Sigmoid colon (tissue), 6 donors: ENCODE measurements at regions not wholly inside any gene's neighbourhood (a gene's known extent, or its start where the extent isn't known, plus 50 kb on each side); places are given as distances from the start of the nearest gene placed in this dataset.
"Not testable (repeated sequence)": the region's sequence is repeated elsewhere in the genome, so short reads cannot be mapped to it uniquely, and the experiment has no call there.

Experiments used
- DNase-seq: peaks from one replicate; pipeline ENCODE4 v3.0.0-alpha.2; 2019
- H3K27ac ChIP-seq, 4 donors: fragments of 200-600 bp; sonication (generic); one replicate each; pipeline ENCODE4 v1.5.1; 2016 to 2019; ENCODE audit warnings: mild to moderate bottlenecking in 1 of 4
- H3K27me3 ChIP-seq, 3 donors: fragments of 200-600 bp; sonication (generic); one replicate each; pipeline ENCODE4 v1.5.1; 2019; ENCODE audit warnings: mild to moderate bottlenecking in 1 of 3
- H3K36me3 ChIP-seq, 4 donors: fragments of 200-600 bp; sonication (generic); one replicate each; pipeline ENCODE4 v1.5.1; 2016 to 2019
- H3K4me1 ChIP-seq, 4 donors: fragments of 200-600 bp; sonication (generic); one replicate each; pipeline ENCODE4 v1.5.1; 2017 to 2019
- H3K4me3 ChIP-seq, 4 donors: fragments of 200-600 bp; sonication (generic); one replicate each; pipeline ENCODE4 v1.5.1; 2017 to 2019; ENCODE audit warnings: mild to moderate bottlenecking in 2 of 4, moderate library complexity in 1 of 4
- H3K9me3 ChIP-seq, 4 donors: fragments of 200-600 bp in 3 of 4; sonication (generic) in 3 of 4; one replicate each; pipeline versions ENCODE4 v1.5.1 to v1.6.1; 2013 to 2019
- EP300 ChIP-seq, 4 donors: sonication (generic); formaldehyde crosslinking; IDR thresholded peaks; one replicate each; pipeline ENCODE4 v1.6.1; 2017; ENCODE audit warnings: antibody characterized with exemption in 4 of 4
- POLR2A ChIP-seq, 2 donors: fragments of 450-650 bp; IDR thresholded peaks; one replicate each; pipeline ENCODE4 v1.6.1; 2016; ENCODE audit warnings: antibody characterized with exemption in 2 of 2, mild to moderate bottlenecking in 2 of 2, moderate library complexity in 2 of 2
- POLR2AphosphoS5 ChIP-seq, 4 donors: sonication (generic); formaldehyde crosslinking; IDR thresholded peaks; one replicate each; pipeline ENCODE4 v1.6.1; 2017; ENCODE audit warnings: antibody characterized with exemption in 4 of 4
- WGBS, 2 donors: extraction: QIAGEN DNeasy Blood & Tissue Kit; methylation state at CpG; one replicate each; pipeline ENCODE4 v1.1.7; 2013; 5-methylcytosine and 5-hydroxymethylcytosine counted together
- intact Hi-C: fragments of 100-400 bp; cut with DNase I; formaldehyde crosslinking; loops from one replicate; pipeline ENCODE4 v1.15.1; 2023
- TF ChIP-seq, protein P1 (sequence below), 4 experiments: fragments of 450-650 bp in 3 of 4; fragments of 200-600 bp in 1 of 4; IDR thresholded peaks; one replicate each; pipeline ENCODE4 v1.5.1; 2016 to 2019; ENCODE audit warnings: antibody characterized with exemption in 4 of 4, mild to moderate bottlenecking in 3 of 4, moderate library complexity in 2 of 4
- donor health status: healthy with polysubstance abuse.
- donor health status: healthy.

DNA sequence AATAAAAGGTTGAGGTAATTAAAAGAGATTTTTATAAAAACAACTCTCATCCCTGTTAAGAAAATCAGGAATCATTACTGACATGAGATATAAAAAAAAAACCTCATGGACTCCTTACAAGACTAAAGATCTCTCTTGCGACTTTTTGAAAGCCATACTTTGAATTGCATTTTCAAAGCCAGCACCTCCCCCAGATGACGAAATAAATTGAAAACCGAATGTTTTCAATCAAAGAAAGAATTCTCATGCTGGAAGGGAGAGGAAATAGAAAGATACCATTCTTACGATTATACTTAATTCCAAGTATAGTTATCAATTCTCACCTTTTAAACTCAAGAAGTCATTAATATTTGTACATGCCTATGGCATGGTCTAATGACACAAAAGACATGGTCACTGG, 452.3 kb downstream of the GJA1 start:
- intact Hi-C loops: no loop called here
- no peaks in the 10 kb centered on the region for H3K9me3 ChIP-seq

DNA sequence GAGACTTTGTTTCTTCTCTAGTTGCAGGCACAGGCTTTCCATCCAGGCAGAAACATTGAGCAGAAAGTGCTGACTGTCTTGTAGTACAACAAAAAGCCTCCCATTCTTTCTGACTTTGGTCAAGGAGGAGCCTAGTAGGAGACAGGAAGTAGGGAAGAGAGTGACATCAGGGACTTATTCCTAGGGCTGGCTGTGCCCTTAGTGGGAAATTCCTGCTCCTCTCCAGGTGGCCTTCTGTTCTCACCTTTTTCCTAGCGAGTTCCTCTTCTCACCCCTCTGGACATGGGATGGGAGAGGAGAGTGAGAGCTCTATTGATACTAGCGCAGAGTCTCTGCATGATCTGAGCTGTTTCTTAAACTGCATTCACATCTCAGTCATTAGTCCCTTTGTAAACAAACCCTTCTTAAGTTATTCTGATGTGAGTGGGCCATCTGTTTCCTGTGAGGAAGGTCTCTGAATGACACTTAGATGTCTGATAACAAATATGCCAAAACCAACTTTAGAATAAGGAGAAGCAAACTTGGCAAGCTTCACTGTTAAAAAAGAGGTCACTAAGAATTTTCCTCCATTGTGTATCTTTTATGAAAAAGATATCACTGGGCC, 455.0 kb downstream of the GJA1 start:
- Histone ChIP-seq H3K27ac (no peak overlapping the region), H3K4me1 (no peaks in the 10 kb centered on the region), H3K4me3 (no peak overlapping the region), H3K36me3 (no peaks in the 10 kb centered on the region), H3K27me3 (no peaks in the 10 kb centered on the region), H3K9me3 (no peaks in the 10 kb centered on the region)
- TF ChIP-seq, protein P1, sequence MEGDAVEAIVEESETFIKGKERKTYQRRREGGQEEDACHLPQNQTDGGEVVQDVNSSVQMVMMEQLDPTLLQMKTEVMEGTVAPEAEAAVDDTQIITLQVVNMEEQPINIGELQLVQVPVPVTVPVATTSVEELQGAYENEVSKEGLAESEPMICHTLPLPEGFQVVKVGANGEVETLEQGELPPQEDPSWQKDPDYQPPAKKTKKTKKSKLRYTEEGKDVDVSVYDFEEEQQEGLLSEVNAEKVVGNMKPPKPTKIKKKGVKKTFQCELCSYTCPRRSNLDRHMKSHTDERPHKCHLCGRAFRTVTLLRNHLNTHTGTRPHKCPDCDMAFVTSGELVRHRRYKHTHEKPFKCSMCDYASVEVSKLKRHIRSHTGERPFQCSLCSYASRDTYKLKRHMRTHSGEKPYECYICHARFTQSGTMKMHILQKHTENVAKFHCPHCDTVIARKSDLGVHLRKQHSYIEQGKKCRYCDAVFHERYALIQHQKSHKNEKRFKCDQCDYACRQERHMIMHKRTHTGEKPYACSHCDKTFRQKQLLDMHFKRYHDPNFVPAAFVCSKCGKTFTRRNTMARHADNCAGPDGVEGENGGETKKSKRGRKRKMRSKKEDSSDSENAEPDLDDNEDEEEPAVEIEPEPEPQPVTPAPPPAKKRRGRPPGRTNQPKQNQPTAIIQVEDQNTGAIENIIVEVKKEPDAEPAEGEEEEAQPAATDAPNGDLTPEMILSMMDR (IDR thresholded peaks at IDR 0.05): no peak
- no peak for TF ChIP-seq POLR2A (IDR thresholded peaks at IDR 0.05)
- no peak for TF ChIP-seq POLR2AphosphoS5 (IDR thresholded peaks at IDR 0.05)
- TF ChIP-seq EP300 (IDR thresholded peaks at IDR 0.05): no peak
- intact Hi-C loops: no loop called here
- no peak for DNase-seq
- WGBS, 2 donors: 65 to 76% methylated on average over 2 of the region's 2 CpGs

More for the DNA sequence above, 452.3 kb downstream of the GJA1 start:
- Histone ChIP-seq H3K27ac (no peak overlapping the region), H3K27me3 (no peaks in the 10 kb centered on the region), H3K36me3 (no peaks in the 10 kb centered on the region), H3K4me3 (no peak overlapping the region), H3K4me1 (no peaks in the 10 kb centered on the region)
- no peak for DNase-seq
- no peak for TF ChIP-seq POLR2A (IDR thresholded peaks at IDR 0.05)
- TF ChIP-seq POLR2AphosphoS5 (IDR thresholded peaks at IDR 0.05): no peak
- TF ChIP-seq, protein P1 (IDR thresholded peaks at IDR 0.05): no peak
- no peak for TF ChIP-seq EP300 (IDR thresholded peaks at IDR 0.05)
- 78 to 80% methylated on average over 4 of the region's 4 CpGs for WGBS, 2 donors

DNA sequence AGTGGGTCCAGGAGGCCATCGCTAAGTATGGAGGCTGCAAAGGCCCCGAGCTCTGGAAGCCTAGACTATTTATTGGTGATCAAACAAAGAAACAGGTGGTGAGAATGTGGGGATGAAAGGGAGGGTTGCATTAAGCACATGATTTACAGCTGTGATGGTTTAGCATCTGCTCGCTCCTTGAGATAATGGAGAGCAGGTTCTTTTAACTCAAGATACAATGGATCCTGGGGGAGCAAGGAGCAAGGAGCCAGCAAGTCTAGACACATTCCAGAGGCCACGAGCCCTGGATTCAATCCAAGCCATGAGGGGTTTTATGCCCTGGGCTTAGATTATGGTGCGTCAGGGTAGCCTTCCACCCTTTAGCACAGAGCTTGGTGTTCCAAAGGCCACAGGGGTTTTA, 460.3 kb downstream of the GJA1 start:
- H3K27me3 ChIP-seq, H3K9me3 ChIP-seq, H3K36me3 ChIP-seq, DNase-seq, H3K27ac ChIP-seq, H3K4me3 ChIP-seq, intact Hi-C loops: not testable (repeated sequence)
- peaks cover 0 to 13% (median 8%) of the 10 kb centered on the region in 4 donors for H3K4me1 ChIP-seq
- 55 to 73% methylated on average over 5 of the region's 5 CpGs for WGBS, 2 donors

DNA sequence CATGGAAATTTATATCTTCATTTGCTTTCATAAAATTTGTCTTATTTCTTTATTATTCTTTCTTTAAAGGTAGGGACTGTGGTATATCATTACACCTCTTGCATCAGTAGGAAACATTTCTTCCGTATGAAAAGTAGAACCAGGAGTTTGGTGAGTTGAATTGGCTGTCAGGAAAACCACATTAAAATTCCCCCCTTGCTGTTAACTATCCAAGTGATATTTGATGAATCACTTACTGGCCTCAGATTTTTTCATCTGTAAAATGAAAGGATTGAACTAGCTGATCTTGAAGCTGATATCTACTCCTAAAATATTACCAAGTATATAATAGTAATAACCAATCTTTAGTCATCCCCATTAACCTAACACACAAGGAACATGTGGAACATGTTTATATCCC, 460.9 kb downstream of the GJA1 start:
- DNase-seq: no peak
- Histone ChIP-seq H3K4me3 (no peak overlapping the region), H3K36me3 (no peaks in the 10 kb centered on the region), H3K27ac (no peak overlapping the region), H3K9me3 (no peaks in the 10 kb centered on the region), H3K4me1 (peaks cover 0 to 17% (median 8%) of the 10 kb centered on the region in 4 donors), H3K27me3 (no peaks in the 10 kb centered on the region)
- WGBS, 2 donors: 75 to 77% methylated on average over 1 of the region's 1 CpG
- intact Hi-C loops: no loop called here
- no peak for TF ChIP-seq EP300 (IDR thresholded peaks at IDR 0.05)
- TF ChIP-seq, protein P1 (IDR thresholded peaks at IDR 0.05): no peak
- TF ChIP-seq POLR2A (IDR thresholded peaks at IDR 0.05): no peak
- no peak for TF ChIP-seq POLR2AphosphoS5 (IDR thresholded peaks at IDR 0.05)

DNA sequence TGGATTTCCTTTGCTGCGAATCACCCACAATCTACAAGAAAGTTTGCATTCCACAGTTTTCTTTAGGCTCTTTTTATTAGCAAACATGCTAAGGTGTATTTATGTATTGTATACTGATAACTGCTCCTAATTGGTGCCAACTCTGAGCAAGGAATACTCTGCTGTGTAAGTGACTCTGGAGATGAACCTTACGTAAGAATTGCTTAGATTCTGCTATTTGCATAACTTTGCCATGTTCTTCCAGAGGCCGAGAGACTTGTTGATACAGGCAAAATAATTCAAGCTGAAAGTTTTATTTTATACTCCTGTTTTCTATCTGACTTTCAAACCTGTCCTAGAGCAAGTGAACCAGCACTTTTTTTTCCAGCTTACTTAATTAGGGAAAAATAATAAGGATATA, 461.3 kb downstream of the GJA1 start:
- TF ChIP-seq POLR2A (IDR thresholded peaks at IDR 0.05): no peak
- no peak for TF ChIP-seq EP300 (IDR thresholded peaks at IDR 0.05)
- TF ChIP-seq, protein P1 (IDR thresholded peaks at IDR 0.05): no peak
- TF ChIP-seq POLR2AphosphoS5 (IDR thresholded peaks at IDR 0.05): no peak
- DNase-seq: no peak
- intact Hi-C loops: no loop called here
- Histone ChIP-seq H3K4me1 (peaks cover 0 to 17% (median 8%) of the 10 kb centered on the region in 4 donors), H3K4me3 (no peak overlapping the region), H3K36me3 (no peaks in the 10 kb centered on the region), H3K27me3 (no peaks in the 10 kb centered on the region), H3K9me3 (no peaks in the 10 kb centered on the region), H3K27ac (no peak overlapping the region)
- WGBS, 2 donors: 79 to 82% methylated on average over 3 of the region's 3 CpGs
